Myocyte (in vitro differentiated cells): ENCODE measurements at regions not wholly inside any gene's neighbourhood (a gene's known extent, or its start where the extent isn't known, plus 50 kb on each side); places are given as distances from the start of the nearest gene placed in this dataset.
A peak's percentile ranks its signal among the peaks of the same experiment; 100 is the strongest.
"Not testable (repeated sequence)": the region's sequence is repeated elsewhere in the genome, so short reads cannot be mapped to it uniquely, and the experiment has no call there.

Experiments used
- DNase-seq: peaks from one replicate; pipeline ENCODE4 v3.0.0-alpha.2; 2012; ENCODE audit warnings: low read depth

DNA sequence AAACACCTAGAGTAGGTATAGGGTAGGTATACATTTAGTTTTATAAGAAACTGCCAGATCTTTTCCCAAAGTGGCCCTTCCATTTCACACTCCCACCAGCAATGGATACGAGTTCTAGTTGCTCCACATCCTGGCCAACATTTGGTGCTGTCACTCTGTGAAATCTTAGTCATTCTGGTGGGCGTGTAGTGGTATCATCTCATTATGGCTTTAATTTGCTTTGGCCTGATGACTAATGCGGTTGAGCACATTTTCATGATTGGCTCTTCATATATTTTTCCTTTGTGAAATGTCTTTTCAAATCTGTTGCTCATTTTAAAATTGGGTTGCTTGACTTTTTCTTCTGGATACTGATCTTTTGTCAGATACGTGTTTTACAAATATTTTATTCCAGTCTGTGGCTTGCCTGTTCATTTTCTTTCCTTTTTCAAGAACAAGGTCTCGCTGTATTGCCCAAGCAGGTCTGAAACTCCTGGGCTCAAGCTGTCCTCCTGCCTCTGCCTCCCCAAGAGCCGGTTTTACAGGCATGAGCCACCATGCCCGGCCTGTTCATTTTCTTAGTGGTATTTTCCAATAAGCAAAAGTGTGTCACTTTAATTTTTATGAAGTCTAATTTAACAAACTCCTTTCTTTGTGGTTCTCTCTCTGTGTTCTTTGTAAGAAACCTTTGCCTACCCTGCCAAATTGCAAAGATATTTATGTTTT lies 192.4 kb downstream of the SEC14L1 start:
- DNase-seq, result peak; percentile 96

DNA sequence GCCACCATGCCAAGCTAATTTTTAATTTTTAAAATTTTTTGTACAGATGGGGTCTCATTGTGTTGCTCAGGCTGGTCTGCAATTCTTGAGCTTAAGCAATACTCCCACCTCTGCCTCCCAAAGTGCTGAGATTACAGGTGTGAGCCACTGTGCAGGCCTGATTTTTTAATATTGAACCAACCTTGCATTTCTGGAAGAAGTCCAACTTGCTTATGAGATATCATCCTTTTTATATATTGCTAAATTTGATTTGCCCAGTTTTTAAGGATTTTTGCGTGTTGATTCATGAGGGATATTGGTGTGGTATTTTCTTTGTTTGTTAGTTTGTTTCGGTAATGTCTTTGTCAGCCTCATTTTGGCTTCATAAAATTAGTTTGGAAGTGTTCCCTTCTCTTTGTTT lies 196.4 kb downstream of the SEC14L1 start:
- DNase-seq, result no peak

DNA sequence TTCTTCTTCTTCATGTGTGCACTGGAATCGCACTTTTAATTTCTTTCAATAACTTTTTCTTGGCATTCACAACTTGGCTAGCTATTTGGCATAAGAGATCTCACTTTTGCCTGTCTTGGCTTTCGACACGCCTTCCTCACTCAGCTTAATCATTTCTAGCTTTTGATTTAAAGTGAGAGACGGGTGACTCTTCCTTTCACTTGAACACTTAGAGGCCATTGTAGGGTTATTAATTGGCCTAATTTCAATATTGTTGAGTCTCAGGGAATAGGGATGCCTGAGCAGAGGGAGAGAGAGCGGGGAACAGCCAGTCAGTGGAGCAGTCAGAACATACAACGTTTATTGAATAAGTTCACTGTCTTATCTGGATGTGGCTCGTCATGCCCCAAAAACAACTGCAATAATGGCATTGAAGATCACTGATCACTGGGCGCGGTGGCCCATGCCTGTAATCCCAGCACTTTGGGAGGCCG lies 200.3 kb downstream of the SEC14L1 start:
- DNase-seq, result no peak

DNA sequence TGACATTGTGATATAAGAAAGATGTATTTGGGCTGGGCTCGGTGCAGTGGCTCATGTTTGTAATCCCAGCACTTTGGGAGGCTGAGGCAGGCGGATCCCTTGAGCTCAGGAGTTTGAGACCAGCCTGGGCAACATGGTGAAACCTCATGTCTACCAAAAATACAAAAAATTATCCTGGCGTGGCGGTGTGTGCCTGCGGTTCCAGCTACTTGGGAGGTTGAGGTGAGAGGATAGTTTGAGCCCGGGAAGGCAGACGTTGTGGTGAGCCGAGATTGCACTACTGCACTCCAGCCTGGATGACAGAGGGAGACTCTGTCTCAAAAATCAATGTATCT lies 201.9 kb downstream of the SEC14L1 start:
- DNase-seq, result not testable (repeated sequence)

DNA sequence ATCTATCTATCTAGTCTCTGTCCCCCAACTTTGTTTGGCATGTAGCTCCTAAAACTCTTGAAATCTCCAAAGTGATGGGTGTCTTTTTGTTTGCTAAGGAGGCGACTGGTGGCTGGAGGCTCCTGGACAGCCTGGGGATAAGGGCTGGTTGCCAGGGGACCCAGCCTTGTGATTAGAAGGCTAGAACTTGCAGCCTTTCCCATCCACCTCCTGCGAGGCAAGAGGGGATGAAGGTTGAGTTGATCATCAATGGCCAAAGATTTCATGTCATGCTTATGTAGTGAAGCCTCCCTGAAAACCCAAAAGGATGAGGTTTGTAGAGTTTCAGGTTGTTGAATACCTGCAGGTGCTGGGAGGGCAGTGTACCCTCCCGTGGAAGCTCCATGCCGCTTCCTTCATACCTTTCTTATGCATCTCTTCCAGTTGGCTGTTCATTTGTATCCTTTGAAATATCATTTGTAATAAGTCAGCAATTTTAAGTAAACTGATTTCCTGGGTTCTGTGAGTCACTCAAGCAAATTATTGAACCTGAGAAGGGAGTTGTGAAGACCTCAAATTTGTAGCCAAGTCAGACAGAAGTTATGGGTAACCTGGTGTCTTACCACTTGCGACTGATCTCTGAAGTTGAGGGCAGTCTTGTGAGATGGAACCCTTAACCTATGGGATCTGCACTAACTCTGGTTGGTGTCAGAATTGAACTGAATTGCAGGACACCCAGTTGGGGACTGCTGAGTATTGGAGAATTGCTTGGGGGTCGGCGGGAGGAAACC lies 202.4 kb downstream of the SEC14L1 start:
- DNase-seq, result no peak

- DNase-seq, result no peak
Observed at GRCh38 chr17:77344038-77344437, 203.3 kb downstream of the SEC14L1 start.

DNA sequence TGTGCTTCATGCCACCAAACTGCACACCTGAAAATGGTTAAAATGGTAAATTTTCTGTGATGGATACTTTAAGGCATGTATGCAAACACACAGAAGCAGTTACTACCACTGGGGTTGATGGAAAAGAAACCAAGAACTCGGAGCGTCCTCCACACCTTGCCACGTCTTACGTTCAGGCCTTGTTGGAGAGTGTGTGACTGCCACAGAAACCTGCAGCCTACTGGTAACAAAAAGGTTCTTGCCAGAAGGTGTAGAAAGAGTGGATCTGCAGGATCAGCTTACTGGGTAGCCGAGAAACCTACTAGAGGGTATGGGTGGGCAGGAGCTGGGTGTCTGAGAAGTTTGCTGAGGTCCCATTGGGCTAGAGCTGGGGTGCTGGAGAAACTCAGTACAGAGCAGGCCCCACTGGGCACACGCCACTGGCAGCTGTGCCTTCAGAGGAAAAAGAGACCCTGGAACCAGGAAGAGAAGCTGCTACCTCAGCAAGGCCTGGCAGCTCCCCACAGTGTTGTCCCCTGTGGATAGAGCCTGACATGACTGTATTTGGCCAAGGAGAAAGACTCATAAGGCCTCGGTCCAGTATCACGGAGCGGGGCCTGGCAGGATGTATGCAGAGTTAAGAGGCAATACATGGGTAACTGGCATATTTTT lies 204.6 kb downstream of the SEC14L1 start:
- DNase-seq, result no peak

GRCh38 chr17:77346765-77347164 lies 206.0 kb downstream of the SEC14L1 start:
- no peak for DNase-seq

GRCh38 chr17:77347544-77347943 lies 206.8 kb downstream of the SEC14L1 start:
- DNase-seq, result no peak

- DNase-seq, result no peak
Observed at GRCh38 chr17:77349976-77350830, 209.4 kb downstream of the SEC14L1 start.

DNA sequence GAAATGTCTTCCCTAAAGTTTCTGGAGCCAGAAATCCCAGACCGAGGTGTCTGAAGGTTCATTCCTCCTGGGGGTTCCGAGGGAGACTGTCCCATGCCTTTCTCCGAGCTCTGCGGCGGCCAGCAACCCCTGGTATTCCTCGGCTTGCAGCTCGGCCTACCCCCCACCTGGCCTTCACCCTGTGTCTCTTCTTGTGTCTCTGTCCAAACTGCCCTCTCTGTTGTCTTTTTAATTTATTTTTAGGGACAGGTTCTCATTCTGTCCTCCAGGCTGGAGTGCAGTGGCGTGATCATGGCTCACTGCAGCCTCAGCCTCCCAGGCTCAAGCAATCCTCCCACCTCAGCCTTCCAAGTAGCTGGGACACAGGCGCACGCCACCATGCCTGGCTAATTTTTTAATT lies 211.7 kb downstream of the SEC14L1 start:
- no peak for DNase-seq

DNA sequence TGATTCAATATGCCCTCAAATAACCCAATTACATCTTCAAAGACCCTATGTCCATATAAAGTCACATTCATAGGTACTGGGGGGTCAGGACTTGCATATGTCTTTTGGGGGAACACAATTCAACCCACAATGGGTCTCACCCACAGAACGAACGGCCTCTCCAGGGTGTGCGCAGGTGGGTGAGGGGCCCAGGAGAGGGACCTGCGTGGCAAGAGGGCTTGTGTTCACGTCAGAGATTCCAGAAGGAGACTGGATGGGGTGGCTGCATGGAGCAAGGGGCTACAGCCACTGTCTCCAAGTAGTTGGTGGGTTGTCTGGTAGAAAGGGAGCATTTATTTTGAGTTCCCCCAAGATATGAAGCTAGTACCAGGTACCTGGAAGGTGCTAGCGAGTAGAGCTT lies 212.2 kb downstream of the SEC14L1 start:
- no peak for DNase-seq

DNA sequence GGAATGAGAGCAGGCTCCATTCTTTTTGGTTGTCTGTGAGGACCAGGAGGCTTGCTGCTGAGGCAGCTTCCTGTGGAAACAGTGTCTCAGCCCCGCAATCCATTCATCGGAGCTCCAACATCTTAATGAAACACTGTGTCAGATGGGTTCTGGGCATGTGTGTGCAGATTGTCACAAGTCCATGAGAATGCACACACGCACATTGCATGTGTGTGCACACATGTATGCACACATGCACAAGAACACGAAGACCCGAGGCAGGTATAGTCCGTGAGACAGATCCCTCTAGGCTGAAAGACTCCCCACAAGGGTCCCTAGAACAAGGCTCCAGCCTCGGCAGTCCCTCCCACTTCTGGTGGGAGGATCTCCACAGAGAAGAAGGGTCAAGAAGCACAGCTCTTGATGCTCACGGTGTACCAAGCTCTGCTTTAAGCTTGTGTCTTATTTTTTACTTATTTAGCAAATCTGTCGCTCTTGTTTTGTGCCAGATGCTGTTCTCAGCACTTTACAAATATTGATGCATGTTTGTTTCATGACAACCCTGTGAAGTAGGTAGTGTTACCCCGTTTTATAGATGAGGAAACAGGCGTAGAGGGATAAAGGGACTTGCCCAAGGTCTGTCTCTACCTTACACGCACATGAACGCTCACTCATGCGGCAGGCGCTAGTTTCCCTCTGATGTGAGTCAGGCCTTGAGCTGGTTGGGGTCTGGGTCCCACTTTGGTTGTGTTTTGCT lies 213.1 kb downstream of the SEC14L1 start:
- no peak for DNase-seq

GRCh38 chr17:77354420-77354669 lies 213.6 kb downstream of the SEC14L1 start:
- DNase-seq, result no peak

DNA sequence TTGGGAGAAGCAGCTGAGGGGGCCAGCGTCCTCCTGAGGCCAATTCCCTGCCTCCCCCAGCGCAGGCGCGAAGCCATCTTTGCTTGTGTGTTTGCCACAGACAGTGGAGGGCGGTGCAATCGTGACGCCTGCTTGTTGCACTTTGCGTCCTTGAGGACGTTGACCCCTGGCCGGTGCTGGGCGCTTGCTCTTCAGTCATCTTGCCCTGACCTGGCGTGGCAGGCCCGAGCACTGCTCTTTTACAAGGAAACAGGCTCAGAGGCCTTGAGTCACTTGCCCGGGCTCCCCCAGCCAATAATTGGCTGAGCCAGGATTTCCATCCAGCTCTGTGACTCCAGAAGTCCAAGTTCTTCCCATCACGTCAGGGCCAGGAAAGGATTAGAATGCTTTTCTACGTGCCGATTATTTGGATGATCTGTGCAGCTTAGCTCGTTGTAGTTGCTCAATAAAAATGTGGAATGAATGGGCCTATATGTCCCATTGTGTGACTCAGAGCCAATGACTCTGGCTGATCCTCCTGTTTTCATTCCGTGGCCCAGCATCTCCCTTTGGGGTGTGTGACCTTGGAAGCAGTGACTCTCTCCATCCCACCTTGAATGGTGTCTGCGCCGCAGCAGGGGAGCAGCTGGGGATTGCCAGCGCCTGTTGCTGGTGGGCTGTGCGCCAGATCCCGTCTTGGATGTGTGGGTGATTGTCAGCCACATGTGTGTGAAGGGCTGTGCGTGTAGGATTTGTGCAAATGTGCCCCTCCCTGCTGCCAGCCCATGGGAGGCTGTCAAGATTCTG lies 214.1 kb downstream of the SEC14L1 start:
- peak; percentile 92 for DNase-seq

DNA sequence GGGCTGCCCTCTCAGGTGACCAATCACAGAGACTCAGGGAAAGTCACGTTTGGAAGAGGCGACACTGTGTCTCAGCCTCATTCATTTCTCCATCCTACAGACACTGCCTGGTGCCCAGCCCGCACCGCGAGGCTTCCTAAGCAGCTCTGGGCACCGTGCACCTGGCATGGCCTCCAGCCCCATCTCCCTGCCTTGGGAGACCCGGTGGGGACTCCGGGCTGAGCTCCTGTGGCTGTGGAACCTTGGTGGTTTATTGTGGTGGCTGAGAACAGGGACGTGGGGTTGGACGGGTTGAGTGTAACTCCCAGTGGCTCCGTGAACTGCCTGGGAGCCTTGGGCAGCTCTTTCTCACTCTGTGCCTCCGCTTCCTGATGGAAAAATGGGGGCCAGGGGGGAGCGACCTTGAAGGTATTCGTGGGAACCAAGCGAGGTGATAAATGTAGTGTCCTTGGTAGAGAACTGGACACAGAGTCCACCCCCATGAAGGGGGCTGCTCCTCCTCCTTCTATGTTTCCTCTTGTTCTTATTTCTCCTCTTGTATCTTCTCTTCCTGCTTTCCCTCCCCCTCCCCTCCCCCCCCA lies 215.4 kb downstream of the SEC14L1 start:
- peak; percentile 40 for DNase-seq

- no peak for DNase-seq
Observed at GRCh38 chr17:77356690-77357201, 216.0 kb downstream of the SEC14L1 start.

GRCh38 chr17:77358801-77359200 lies 218.0 kb downstream of the SEC14L1 start:
- no peak for DNase-seq

DNA sequence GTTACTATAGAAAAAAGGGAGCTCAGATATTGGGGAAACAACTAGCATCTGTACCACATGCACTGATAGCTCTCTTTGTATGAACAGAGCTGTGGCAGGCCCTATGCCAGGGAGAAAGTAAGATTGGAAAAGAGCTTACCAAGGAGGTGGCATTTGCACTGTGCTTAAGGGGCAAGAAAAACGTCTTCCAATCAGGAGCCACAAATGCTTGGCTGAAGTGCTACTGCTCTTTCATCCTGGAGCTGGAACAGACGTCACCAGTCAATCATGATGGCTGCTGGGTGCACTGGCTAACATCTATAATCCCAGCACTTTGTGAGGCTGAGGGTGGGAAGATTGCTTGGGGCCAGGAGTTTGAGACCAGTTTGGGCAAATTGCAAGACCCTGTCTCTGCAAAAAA lies 218.5 kb downstream of the SEC14L1 start:
- no peak for DNase-seq
